ENCODE measurements at regions not wholly inside any gene's neighbourhood (a gene's known extent, or its start where the extent isn't known, plus 50 kb on each side); places are given as distances from the start of the nearest gene placed in this dataset.
A peak's percentile ranks its signal among the peaks of the same experiment; 100 is the strongest.
"Not testable (repeated sequence)": the region's sequence is repeated elsewhere in the genome, so short reads cannot be mapped to it uniquely, and the experiment has no call there.

DNA sequence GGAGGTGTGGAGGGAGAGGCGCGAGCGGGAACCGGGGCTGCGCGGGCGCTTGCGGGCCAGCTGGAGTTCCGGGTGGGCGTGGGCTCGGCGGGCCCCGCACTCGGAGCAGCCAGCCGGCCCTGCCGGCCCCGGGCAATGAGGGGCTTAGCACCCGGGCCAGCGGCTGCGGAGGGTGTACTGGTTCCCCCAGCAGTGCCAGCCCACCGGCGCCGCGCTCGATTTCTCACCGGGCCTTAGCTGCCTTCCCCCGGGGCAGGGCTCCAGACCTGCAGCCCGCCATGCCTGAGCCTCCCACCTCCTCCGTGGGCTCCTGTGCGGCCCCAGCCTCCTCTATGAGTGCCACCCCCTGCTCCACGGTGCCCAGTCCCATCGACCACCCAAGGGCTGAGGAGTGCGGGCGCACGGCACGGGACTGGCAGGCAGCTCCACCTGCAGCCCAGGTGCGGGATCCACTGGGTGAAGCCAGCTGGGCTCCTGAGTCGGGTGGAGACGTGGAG, 141.4 kb downstream of the SPRY1 start:
- H3K79me2 ChIP-seq (ENCODE audit: insufficient read depth); H3K4me2 ChIP-seq; H3F3A ChIP-seq (replicated peaks; ENCODE audit: insufficient read depth); CTCF ChIA-PET; H3K4me3 ChIP-seq (ENCODE audit: low read depth in 2 of 2, low read length in 1 of 2); DNase-seq; H3K9me3 ChIP-seq; H3K27ac ChIP-seq (ENCODE audit: low read depth in 2 of 2, low read length in 1 of 2); H3K27me3 ChIP-seq (ENCODE audit: insufficient read depth); H3K36me3 ChIP-seq (replicated peaks in 1 of 2; ENCODE audit: control insufficient read depth in 1 of 2, insufficient read depth in 2 of 2, low read length in 1 of 2); H3K9ac ChIP-seq; POLR2A ChIA-PET; H3K9me2 ChIP-seq; H4K20me1 ChIP-seq (ENCODE audit: insufficient read depth); H2AFZ ChIP-seq (ENCODE audit: low read depth); H3K4me1 ChIP-seq (ENCODE audit: control insufficient read depth in 1 of 2, insufficient read depth in 2 of 2, low read depth in 1 of 2, low read length in 1 of 2): not testable (repeated sequence)
- 84% methylated on average over 9 of the region's 39 CpGs for WGBS (ENCODE audit: low lambda C conversion rate)

DNA sequence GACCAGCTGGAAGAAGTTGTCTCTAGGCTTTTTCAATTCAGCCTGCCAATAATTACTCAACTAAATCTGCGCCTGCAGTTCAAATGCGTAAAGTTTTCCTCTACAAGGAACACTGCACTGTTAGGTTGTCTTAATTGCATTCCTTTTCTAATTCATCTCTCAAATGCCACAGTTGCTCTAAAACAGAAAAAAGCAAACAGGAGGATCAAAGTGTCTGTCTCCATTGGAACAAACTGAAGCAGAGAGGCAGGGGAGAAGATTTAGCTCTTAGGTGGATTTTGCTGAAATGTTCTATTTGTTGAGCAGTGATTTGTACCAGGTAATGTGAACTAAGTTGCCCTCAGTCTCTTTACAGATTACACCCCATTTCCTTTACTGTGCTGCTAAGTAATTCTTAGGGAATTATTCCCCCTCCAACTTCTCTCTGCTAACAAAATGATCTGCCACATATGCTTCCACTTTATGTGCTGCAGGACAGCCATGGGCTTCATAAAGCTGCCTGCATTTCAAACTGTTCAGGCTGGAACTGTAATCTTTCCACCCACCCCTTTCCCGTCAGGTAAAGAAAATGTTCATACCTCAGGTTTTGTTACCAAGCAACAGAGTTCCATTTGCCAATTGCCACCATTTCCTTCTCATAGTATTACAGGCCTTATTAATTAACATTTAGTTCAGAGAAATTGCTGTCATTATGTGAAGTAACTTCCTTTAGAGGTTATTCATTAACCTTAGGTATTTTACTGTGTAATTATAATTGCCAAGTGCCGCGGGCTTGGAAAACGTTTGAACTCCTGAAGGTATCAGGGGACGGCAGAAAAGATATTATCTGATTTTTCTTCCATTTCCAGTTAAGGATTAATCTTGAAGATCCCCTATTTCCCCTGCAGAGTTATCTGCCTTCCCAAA, 149.3 kb downstream of the SPRY1 start:
- Histone ChIP-seq H2AFZ (ENCODE audit: low read depth) (no peak overlapping the region), H3K9me3 (no peaks in the 10 kb centered on the region), H3F3A (replicated peaks; ENCODE audit: insufficient read depth) (no peaks in the 10 kb centered on the region), H3K27ac (ENCODE audit: low read depth in 2 of 2, low read length in 1 of 2) (no peak overlapping the region; a peak in 1 of 4 replicates), H3K9me2 (no peaks in the 10 kb centered on the region), H3K9ac (no peak overlapping the region), H3K4me1 (ENCODE audit: control insufficient read depth in 1 of 2, insufficient read depth in 2 of 2, low read depth in 1 of 2, low read length in 1 of 2) (no peaks in the 10 kb centered on the region), H3K4me2 (no peak overlapping the region), H3K27me3 (ENCODE audit: insufficient read depth) (no peaks in the 10 kb centered on the region), H3K79me2 (ENCODE audit: insufficient read depth) (no peaks in the 10 kb centered on the region), H3K36me3 (replicated peaks in 1 of 2; ENCODE audit: control insufficient read depth in 1 of 2, insufficient read depth in 2 of 2, low read length in 1 of 2) (no peaks in the 10 kb centered on the region), H3K4me3 (ENCODE audit: low read depth in 2 of 2, low read length in 1 of 2) (no peak overlapping the region), H4K20me1 (ENCODE audit: insufficient read depth) (no peaks in the 10 kb centered on the region)
- ChIA-PET CTCF (interaction anchor here (0.9 to 1.8 kb wide), 3 partner anchors 18 to 254 kb away, joined by 3 read pairs; no protein-coding TSS in a partner anchor), POLR2A (no interaction called here)
- peak; percentile 25 for DNase-seq
- WGBS (ENCODE audit: low lambda C conversion rate) = 83% methylated on average over 7 of the region's 7 CpGs
- TF ChIP-seq, protein P1, sequence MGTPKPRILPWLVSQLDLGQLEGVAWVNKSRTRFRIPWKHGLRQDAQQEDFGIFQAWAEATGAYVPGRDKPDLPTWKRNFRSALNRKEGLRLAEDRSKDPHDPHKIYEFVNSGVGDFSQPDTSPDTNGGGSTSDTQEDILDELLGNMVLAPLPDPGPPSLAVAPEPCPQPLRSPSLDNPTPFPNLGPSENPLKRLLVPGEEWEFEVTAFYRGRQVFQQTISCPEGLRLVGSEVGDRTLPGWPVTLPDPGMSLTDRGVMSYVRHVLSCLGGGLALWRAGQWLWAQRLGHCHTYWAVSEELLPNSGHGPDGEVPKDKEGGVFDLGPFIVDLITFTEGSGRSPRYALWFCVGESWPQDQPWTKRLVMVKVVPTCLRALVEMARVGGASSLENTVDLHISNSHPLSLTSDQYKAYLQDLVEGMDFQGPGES (IDR thresholded peaks at IDR 0.05; ENCODE audit: low read depth, low read length) = no peak
- TF ChIP-seq CHD2 (IDR thresholded peaks at IDR 0.05; ENCODE audit: low read length, partially characterized antibody) = no peak
- TF ChIP-seq JUND (IDR thresholded peaks at IDR 0.05) = no peak
- TF ChIP-seq, protein P2, sequence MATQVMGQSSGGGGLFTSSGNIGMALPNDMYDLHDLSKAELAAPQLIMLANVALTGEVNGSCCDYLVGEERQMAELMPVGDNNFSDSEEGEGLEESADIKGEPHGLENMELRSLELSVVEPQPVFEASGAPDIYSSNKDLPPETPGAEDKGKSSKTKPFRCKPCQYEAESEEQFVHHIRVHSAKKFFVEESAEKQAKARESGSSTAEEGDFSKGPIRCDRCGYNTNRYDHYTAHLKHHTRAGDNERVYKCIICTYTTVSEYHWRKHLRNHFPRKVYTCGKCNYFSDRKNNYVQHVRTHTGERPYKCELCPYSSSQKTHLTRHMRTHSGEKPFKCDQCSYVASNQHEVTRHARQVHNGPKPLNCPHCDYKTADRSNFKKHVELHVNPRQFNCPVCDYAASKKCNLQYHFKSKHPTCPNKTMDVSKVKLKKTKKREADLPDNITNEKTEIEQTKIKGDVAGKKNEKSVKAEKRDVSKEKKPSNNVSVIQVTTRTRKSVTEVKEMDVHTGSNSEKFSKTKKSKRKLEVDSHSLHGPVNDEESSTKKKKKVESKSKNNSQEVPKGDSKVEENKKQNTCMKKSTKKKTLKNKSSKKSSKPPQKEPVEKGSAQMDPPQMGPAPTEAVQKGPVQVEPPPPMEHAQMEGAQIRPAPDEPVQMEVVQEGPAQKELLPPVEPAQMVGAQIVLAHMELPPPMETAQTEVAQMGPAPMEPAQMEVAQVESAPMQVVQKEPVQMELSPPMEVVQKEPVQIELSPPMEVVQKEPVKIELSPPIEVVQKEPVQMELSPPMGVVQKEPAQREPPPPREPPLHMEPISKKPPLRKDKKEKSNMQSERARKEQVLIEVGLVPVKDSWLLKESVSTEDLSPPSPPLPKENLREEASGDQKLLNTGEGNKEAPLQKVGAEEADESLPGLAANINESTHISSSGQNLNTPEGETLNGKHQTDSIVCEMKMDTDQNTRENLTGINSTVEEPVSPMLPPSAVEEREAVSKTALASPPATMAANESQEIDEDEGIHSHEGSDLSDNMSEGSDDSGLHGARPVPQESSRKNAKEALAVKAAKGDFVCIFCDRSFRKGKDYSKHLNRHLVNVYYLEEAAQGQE (IDR thresholded peaks at IDR 0.05; ENCODE audit: low read depth, low read length) = no peak
- no peak for TF ChIP-seq ELF1 (IDR thresholded peaks at IDR 0.05)
- TF ChIP-seq, protein P3, sequence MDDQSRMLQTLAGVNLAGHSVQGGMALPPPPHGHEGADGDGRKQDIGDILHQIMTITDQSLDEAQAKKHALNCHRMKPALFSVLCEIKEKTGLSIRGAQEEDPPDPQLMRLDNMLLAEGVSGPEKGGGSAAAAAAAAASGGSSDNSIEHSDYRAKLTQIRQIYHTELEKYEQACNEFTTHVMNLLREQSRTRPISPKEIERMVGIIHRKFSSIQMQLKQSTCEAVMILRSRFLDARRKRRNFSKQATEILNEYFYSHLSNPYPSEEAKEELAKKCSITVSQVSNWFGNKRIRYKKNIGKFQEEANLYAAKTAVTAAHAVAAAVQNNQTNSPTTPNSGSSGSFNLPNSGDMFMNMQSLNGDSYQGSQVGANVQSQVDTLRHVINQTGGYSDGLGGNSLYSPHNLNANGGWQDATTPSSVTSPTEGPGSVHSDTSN (IDR thresholded peaks at IDR 0.05) = no peak
- TF ChIP-seq NRF1 (IDR thresholded peaks at IDR 0.05; ENCODE audit: low read depth, low read length) = no peak
- TF ChIP-seq FOSL2 (IDR thresholded peaks at IDR 0.05; ENCODE audit: borderline replicate concordance, low read depth) = no peak
- no peak for TF ChIP-seq YY1 (IDR thresholded peaks at IDR 0.05; ENCODE audit: low read depth)
- no peak for TF ChIP-seq TEAD4 (IDR thresholded peaks at IDR 0.05; ENCODE audit: borderline replicate concordance, insufficient read depth)
- TF ChIP-seq, protein P4, sequence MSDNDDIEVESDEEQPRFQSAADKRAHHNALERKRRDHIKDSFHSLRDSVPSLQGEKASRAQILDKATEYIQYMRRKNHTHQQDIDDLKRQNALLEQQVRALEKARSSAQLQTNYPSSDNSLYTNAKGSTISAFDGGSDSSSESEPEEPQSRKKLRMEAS (IDR thresholded peaks at IDR 0.05; ENCODE audit: low read depth) = no peak
- TF ChIP-seq FOXM1 (IDR thresholded peaks at IDR 0.05; ENCODE audit: low read depth) = no peak
- no peak for TF ChIP-seq TAF1 (IDR thresholded peaks at IDR 0.05; ENCODE audit: borderline replicate concordance, low read depth, low read length)

Data from SK-N-SH (cell line).